Hepatocyte (in vitro differentiated cells): ENCODE measurements at regions not wholly inside any gene's neighbourhood (a gene's known extent, or its start where the extent isn't known, plus 50 kb on each side); places are given as distances from the start of the nearest gene placed in this dataset.
"Not testable (repeated sequence)": the region's sequence is repeated elsewhere in the genome, so short reads cannot be mapped to it uniquely, and the experiment has no call there.

Experiments used
- DNase-seq: peaks from one replicate; pipeline ENCODE4 v3.0.0-alpha.2; 2016; ENCODE audit warnings: low spot score
- H2AFZ ChIP-seq: fragments of 200-600 bp; sonication (generic); 2 replicates; pipeline ENCODE4 v1.6.0; 2016; ENCODE audit warnings: antibody characterized with exemption, mild to moderate bottlenecking
- H3K27ac ChIP-seq: fragments of 200-600 bp; sonication (generic); 2 replicates; pipeline ENCODE4 v1.5.1; 2016; ENCODE audit warnings: mild to moderate bottlenecking
- H3K27me3 ChIP-seq: fragments of 200-600 bp; sonication (generic); 2 replicates; pipeline ENCODE4 v1.6.1; 2016
- H3K36me3 ChIP-seq: fragments of 200-600 bp; sonication (generic); replicated peaks from 2 replicates; pipeline ENCODE4 v1.5.1; 2016; ENCODE audit warnings: low read depth; ENCODE audit not compliant: insufficient read depth
- H3K4me1 ChIP-seq: fragments of 200-600 bp; sonication (generic); 2 replicates; pipeline ENCODE4 v1.5.1; 2016; ENCODE audit warnings: mild to moderate bottlenecking, moderate library complexity; ENCODE audit not compliant: insufficient read depth
- H3K4me2 ChIP-seq: fragments of 200-600 bp; sonication (generic); 2 replicates; pipeline ENCODE4 v1.6.0; 2016
- H3K4me3 ChIP-seq: fragments of 200-600 bp; sonication (generic); 2 replicates; pipeline ENCODE4 v1.5.1; 2016; ENCODE audit warnings: mild to moderate bottlenecking
- H3K79me2 ChIP-seq: fragments of 200-600 bp; sonication (generic); 2 replicates; pipeline ENCODE4 v1.6.0; 2017; ENCODE audit warnings: mild to moderate bottlenecking
- H3K9me2 ChIP-seq: fragments of 200-600 bp; sonication (generic); replicated peaks from 2 replicates; pipeline ENCODE4 v1.6.0; 2017; ENCODE audit warnings: mild to moderate bottlenecking; ENCODE audit not compliant: insufficient read depth
- H3K9me3 ChIP-seq: fragments of 200-600 bp; sonication (generic); 2 replicates; pipeline ENCODE4 v1.5.1; 2016; ENCODE audit warnings: low read depth, mild to moderate bottlenecking
- H4K20me1 ChIP-seq: fragments of 200-600 bp; sonication (generic); 2 replicates; pipeline ENCODE4 v1.6.0; 2016; ENCODE audit warnings: mild to moderate bottlenecking; ENCODE audit not compliant: insufficient read depth, poor library complexity, severe bottlenecking
- EZH2 ChIP-seq: fragments of 200-600 bp; sonication (generic); IDR thresholded peaks from 2 replicates; pipeline ENCODE4 v1.6.1; 2016; ENCODE audit warnings: antibody characterized with exemption, mild to moderate bottlenecking, borderline replicate concordance
- EZH2phosphoT487 ChIP-seq: fragments of 200-600 bp; sonication (generic); IDR thresholded peaks from one replicate; pipeline ENCODE4 v1.6.1; 2018; ENCODE audit warnings: antibody characterized with exemption, mild to moderate bottlenecking, low read depth, moderate library complexity; ENCODE audit not compliant: unreplicated experiment, severe bottlenecking
- WGBS: methylation state at CpG from one replicate; pipeline ENCODE4 v1.1.6; 2016; ENCODE audit warnings: low lambda C conversion rate; ENCODE audit errors: missing lambda C conversion rate; 5-methylcytosine and 5-hydroxymethylcytosine counted together
- TF ChIP-seq, protein P1 (sequence below): fragments of 200-600 bp; sonication (generic); IDR thresholded peaks from 2 replicates; pipeline ENCODE4 v1.5.1; 2016; ENCODE audit warnings: antibody characterized with exemption, mild to moderate bottlenecking; ENCODE audit not compliant: poor library complexity

DNA sequence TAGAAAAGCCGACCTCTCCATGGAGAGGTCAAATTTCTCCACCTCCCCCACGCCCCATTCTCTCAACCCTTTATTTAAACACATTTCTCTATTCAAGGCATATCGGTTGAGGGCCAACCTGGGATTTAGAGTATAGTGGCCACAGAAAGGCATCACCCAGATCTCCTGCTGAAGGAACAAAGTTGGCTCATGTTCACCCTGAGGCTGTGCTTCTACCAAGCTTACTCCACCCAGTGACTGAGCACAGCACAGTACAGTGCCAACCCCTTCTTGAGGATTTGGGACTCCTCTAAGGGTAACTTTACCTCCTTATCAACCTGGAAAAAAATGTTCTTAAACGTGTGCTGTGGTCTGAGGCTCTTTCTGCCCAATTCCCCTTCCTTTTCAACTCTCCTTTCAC lies 94.0 kb downstream of the CMC2 start:
- no peak for DNase-seq
- TF ChIP-seq EZH2phosphoT487: no peak
- TF ChIP-seq, protein P1, sequence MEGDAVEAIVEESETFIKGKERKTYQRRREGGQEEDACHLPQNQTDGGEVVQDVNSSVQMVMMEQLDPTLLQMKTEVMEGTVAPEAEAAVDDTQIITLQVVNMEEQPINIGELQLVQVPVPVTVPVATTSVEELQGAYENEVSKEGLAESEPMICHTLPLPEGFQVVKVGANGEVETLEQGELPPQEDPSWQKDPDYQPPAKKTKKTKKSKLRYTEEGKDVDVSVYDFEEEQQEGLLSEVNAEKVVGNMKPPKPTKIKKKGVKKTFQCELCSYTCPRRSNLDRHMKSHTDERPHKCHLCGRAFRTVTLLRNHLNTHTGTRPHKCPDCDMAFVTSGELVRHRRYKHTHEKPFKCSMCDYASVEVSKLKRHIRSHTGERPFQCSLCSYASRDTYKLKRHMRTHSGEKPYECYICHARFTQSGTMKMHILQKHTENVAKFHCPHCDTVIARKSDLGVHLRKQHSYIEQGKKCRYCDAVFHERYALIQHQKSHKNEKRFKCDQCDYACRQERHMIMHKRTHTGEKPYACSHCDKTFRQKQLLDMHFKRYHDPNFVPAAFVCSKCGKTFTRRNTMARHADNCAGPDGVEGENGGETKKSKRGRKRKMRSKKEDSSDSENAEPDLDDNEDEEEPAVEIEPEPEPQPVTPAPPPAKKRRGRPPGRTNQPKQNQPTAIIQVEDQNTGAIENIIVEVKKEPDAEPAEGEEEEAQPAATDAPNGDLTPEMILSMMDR: no peak
- Histone ChIP-seq H3K9me3 (no peaks in the 10 kb centered on the region), H3K4me2 (no peak overlapping the region), H3K36me3 (no peaks in the 10 kb centered on the region), H3K27ac (no peak overlapping the region), H3K27me3 (no peaks in the 10 kb centered on the region), H3K79me2 (no peaks in the 10 kb centered on the region), H3K4me3 (no peak overlapping the region), H3K9me2 (no peaks in the 10 kb centered on the region), H2AFZ (no peak overlapping the region), H4K20me1 (no peaks in the 10 kb centered on the region), H3K4me1 (peaks cover 9% of the 10 kb centered on the region)
- 78% methylated on average over 4 of the region's 4 CpGs for WGBS

GRCh38 chr16:80910434-80910833 lies 96.3 kb downstream of the CMC2 start:
- TF ChIP-seq EZH2phosphoT487: no peak
- no peak for TF ChIP-seq EZH2
- TF ChIP-seq, protein P1: no peak
- no peak for DNase-seq
- Histone ChIP-seq H4K20me1 (no peaks in the 10 kb centered on the region), H3K4me3 (no peak overlapping the region), H3K36me3 (no peaks in the 10 kb centered on the region), H3K27me3 (no peaks in the 10 kb centered on the region), H3K4me1 (peaks cover 9% of the 10 kb centered on the region), H3K27ac (no peak overlapping the region), H3K4me2 (no peak overlapping the region), H2AFZ (no peak overlapping the region), H3K9me3 (no peaks in the 10 kb centered on the region), H3K79me2 (no peaks in the 10 kb centered on the region), H3K9me2 (no peaks in the 10 kb centered on the region)
- WGBS: 60% methylated on average over 2 of the region's 2 CpGs

DNA sequence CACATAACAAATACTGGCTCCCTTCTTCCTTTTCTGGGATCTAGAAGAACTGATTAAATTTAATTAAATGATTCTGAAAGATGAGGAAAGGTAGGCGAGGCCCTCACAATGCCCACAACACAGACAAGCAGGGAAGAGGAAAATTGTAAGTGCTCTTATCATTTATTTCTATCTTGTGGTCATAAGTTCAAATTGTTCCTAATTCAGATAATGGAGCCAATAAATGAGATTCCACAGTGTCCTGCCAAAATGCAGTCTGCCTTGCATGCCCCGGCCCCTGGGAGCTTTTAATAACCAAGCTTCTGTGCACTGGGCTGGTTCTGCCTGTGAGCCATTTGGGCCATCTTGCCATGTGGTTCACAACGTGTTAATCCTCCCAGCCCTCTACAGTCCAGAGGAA lies 97.0 kb downstream of the CMC2 start:
- peaks cover 9% of the 10 kb centered on the region for H3K4me1 ChIP-seq
- no peak for DNase-seq
- H3K27ac ChIP-seq: no peak overlapping the region
- no peaks in the 10 kb centered on the region for H4K20me1 ChIP-seq
- no peaks in the 10 kb centered on the region for H3K9me2 ChIP-seq
- no peaks in the 10 kb centered on the region for H3K27me3 ChIP-seq
- H3K79me2 ChIP-seq: no peaks in the 10 kb centered on the region
- TF ChIP-seq, protein P1: no peak
- TF ChIP-seq EZH2phosphoT487: no peak
- TF ChIP-seq EZH2: no peak
- H3K4me3 ChIP-seq: no peak overlapping the region
- no peak overlapping the region for H2AFZ ChIP-seq
- H3K4me2 ChIP-seq: no peak overlapping the region
- H3K9me3 ChIP-seq: no peaks in the 10 kb centered on the region
- H3K36me3 ChIP-seq: no peaks in the 10 kb centered on the region
- WGBS: 49% methylated on average over 3 of the region's 3 CpGs

DNA sequence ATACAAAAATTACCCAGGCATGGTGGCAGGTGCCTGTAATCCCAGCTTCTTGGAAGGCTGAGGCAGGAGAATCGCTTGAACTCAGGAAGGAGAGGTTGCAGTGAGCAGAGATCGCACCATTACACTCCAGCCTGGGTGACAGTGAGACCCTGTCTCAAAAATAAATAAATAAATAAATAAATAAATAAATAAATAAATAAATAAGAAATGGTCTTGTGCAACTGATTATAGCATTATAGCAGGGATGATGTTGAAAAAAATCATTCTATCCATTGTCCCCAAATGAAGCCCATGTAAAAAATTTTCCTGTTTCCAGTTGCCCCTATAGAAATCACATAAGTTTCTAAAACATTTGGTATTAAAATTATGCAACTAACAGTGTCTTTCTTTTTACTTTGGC lies 100.5 kb downstream of the CMC2 start:
- not testable (repeated sequence) for H3K4me1 ChIP-seq, DNase-seq, H3K27me3 ChIP-seq, H3K27ac ChIP-seq, H3K4me3 ChIP-seq, H3K9me3 ChIP-seq, H3K79me2 ChIP-seq, H4K20me1 ChIP-seq, H3K4me2 ChIP-seq, H3K9me2 ChIP-seq, H3K36me3 ChIP-seq, H2AFZ ChIP-seq
- WGBS: 95% methylated on average over 2 of the region's 2 CpGs
